ENCODE measurements at regions not wholly inside any gene's neighbourhood (a gene's known extent, or its start where the extent isn't known, plus 50 kb on each side); places are given as distances from the start of the nearest gene placed in this dataset.

DNA sequence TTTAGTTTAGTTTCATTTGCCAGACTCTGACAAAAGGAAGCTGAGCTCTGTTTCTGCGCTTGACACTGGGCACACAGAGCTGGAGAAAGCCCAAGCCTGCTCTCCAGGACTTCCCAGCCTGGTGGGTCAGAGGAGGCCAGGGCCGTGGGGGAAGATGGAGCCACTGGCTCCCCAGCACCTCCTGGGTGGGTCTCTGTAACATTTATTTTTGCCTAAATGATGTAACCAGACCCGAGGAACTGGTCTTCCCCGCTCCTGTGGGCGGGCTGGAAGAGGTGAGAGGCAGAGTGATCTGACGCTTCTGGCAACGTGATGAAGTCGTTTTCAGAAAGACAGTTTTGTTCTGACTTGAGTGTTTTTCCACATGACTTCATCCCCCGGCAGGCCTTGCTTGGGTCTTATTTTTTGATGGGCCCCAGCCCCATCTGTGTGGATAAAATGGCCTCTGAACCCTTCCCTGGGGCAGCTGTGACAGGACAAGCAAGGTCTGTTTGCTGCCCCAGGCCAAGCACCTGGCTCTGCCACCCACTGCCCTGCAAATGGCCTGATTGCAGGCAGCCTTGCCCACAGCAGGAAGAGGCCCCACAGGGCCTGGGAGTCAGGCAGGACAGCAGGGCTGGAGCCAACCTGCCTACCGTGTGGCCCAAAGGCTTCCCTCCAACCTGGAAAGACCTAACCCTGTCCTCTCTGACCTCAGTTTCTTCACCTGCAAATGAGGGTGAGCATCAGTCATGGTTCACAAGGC lies 304.9 kb upstream of the ZMIZ1 start:
- H3K4me3 ChIP-seq = no peak overlapping the region
- H3K27me3 ChIP-seq = no peaks in the 10 kb centered on the region
- H3K4me1 ChIP-seq (ENCODE audit: low read depth) = peaks cover 5% of the 10 kb centered on the region
- TF ChIP-seq, protein P1, sequence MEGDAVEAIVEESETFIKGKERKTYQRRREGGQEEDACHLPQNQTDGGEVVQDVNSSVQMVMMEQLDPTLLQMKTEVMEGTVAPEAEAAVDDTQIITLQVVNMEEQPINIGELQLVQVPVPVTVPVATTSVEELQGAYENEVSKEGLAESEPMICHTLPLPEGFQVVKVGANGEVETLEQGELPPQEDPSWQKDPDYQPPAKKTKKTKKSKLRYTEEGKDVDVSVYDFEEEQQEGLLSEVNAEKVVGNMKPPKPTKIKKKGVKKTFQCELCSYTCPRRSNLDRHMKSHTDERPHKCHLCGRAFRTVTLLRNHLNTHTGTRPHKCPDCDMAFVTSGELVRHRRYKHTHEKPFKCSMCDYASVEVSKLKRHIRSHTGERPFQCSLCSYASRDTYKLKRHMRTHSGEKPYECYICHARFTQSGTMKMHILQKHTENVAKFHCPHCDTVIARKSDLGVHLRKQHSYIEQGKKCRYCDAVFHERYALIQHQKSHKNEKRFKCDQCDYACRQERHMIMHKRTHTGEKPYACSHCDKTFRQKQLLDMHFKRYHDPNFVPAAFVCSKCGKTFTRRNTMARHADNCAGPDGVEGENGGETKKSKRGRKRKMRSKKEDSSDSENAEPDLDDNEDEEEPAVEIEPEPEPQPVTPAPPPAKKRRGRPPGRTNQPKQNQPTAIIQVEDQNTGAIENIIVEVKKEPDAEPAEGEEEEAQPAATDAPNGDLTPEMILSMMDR (IDR thresholded peaks at IDR 0.05; ENCODE audit: low read depth, low read length) = no peak
- H3K9me3 ChIP-seq (ENCODE audit: low read depth) = no peaks in the 10 kb centered on the region
- no peaks in the 10 kb centered on the region for H3K36me3 ChIP-seq
- no peak for DNase-seq (ENCODE audit: low read depth in 1 of 2, low spot score in 1 of 2)
- no peak overlapping the region for H3K27ac ChIP-seq

DNA sequence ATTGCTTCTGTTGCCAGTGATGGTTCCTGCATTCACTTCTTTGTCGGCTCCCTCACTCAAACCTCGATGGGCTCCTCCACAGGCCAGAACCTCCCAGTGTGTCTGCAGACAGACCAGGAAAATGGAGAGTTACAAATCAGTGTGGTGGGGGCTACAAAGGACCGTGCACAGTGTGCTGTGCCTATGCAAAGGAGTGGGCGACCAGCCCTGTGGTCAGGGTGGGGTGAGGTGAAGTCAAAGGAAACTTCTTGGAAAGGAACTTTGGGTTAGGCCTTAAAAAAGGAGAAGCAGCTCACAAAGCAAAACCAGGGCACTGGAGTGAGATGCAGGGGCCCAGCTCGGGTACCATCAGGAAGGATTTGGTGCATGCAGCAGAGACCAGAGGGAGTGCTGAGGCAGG lies 304.3 kb upstream of the ZMIZ1 start:
- no peak overlapping the region for H3K4me3 ChIP-seq
- peaks cover 5% of the 10 kb centered on the region for H3K4me1 ChIP-seq (ENCODE audit: low read depth)
- no peaks in the 10 kb centered on the region for H3K9me3 ChIP-seq (ENCODE audit: low read depth)
- DNase-seq (ENCODE audit: low read depth in 1 of 2, low spot score in 1 of 2) = no peak
- H3K27ac ChIP-seq = no peak overlapping the region
- H3K27me3 ChIP-seq = no peaks in the 10 kb centered on the region
- TF ChIP-seq, protein P1 (IDR thresholded peaks at IDR 0.05; ENCODE audit: low read depth, low read length) = no peak
- H3K36me3 ChIP-seq = no peaks in the 10 kb centered on the region

DNA sequence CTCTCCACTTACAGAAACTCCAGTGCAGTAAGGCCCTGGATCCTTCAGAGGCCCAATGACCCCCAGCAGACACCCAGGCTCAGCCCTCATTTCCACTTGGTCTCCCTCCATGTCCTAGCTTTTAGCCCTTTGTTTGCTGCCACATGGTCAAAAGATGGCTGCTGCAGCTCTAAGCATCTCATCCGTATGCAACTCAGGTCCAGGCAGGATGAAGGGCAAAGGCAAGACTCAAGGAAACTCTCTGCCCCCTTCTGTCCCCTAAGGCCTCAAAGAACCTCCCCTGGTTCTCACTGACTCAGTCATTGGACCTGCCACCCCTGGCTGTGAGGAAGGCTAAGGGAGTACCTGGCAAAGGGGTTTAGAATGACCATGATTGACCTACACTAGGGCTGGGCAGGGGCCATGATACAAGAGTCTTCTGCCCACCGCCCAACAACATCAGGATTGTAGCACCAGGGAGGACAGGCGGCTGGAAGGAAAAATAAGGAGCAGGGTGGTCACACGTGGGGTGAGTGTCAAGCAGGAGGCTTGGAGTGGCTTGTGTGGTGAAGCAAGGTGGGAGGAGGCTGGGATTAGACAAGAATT lies 303.8 kb upstream of the ZMIZ1 start:
- H3K36me3 ChIP-seq = no peaks in the 10 kb centered on the region
- TF ChIP-seq, protein P1 (IDR thresholded peaks at IDR 0.05; ENCODE audit: low read depth, low read length) = no peak
- no peaks in the 10 kb centered on the region for H3K27me3 ChIP-seq
- H3K4me3 ChIP-seq = no peak overlapping the region
- peaks cover 5% of the 10 kb centered on the region for H3K4me1 ChIP-seq (ENCODE audit: low read depth)
- no peak for DNase-seq (ENCODE audit: low read depth in 1 of 2, low spot score in 1 of 2)
- no peak overlapping the region for H3K27ac ChIP-seq
- H3K9me3 ChIP-seq (ENCODE audit: low read depth) = no peaks in the 10 kb centered on the region

DNA sequence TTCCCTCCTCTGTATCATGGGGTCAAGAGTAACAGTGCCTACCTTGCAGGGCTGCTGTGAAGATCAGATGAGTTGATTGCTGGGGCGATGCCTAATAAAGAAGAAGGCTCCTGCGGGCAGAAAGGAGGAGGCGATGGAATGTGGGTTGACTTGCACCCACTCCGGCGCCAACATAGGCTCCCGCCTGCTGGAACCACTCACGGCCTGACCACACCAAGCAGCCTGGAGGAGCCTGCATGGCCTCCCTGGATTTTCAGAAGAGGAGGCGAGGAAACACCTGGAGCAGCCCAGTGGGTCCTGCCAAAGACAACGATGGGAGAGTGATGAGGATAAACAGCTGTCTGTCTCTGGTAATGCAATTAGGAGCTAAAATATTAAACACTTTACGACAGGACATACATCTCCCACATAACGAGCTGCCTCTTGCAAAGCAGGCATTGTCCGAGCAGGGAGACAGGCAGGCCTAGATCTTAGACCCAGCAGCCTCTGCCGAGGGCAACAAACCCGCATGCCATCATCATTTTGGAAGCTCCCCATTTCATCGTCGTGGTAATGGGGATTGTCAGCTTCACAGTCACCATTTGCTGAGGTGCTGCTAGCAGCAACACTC lies 302.9 kb upstream of the ZMIZ1 start:
- H3K27ac ChIP-seq = no peak overlapping the region
- no peaks in the 10 kb centered on the region for H3K9me3 ChIP-seq (ENCODE audit: low read depth)
- no peak for DNase-seq (ENCODE audit: low read depth in 1 of 2, low spot score in 1 of 2)
- TF ChIP-seq, protein P1 (IDR thresholded peaks at IDR 0.05; ENCODE audit: low read depth, low read length) = no peak
- H3K36me3 ChIP-seq = no peaks in the 10 kb centered on the region
- H3K27me3 ChIP-seq = no peaks in the 10 kb centered on the region
- H3K4me3 ChIP-seq = no peak overlapping the region
- peaks cover 5% of the 10 kb centered on the region for H3K4me1 ChIP-seq (ENCODE audit: low read depth)

DNA sequence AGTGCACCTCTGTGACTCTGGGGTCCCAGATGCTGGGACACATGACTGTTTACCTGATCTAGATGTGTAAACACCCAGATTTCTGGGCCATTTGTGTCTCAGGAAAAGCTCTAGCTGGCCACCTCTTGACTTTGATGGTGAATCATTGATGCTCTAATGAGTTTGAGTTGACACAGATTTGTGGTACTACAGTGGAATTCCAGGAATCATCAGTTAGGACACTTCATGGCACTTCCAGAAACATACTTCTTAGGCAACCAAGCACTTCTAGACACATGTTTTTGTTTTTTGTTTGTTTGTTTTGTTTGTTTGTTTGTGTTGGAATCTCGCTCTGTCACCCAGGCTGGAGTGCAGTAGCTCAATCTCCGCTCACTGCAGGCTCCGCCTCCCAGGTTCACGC lies 302.2 kb upstream of the ZMIZ1 start:
- no peaks in the 10 kb centered on the region for H3K27me3 ChIP-seq

More for the DNA sequence above, 302.2 kb upstream of the ZMIZ1 start:
- Histone ChIP-seq H3K36me3 (no peaks in the 10 kb centered on the region), H3K27ac (no peak overlapping the region), H3K4me1 (ENCODE audit: low read depth) (peaks cover 5% of the 10 kb centered on the region), H3K4me3 (no peak overlapping the region), H3K9me3 (ENCODE audit: low read depth) (no peaks in the 10 kb centered on the region)
- TF ChIP-seq, protein P1 (IDR thresholded peaks at IDR 0.05; ENCODE audit: low read depth, low read length) = no peak
- DNase-seq (ENCODE audit: low read depth in 1 of 2, low spot score in 1 of 2) = no peak

Measured in cardiac muscle cell (in vitro differentiated cells and primary cell).